Caco-2 (cell line): ENCODE measurements at regions not wholly inside any gene's neighbourhood (a gene's known extent, or its start where the extent isn't known, plus 50 kb on each side); places are given as distances from the start of the nearest gene placed in this dataset.

Experiments
- BruUV-seq: library from RNA; stranded (reverse); fragments of 400-500 nt; replicated peaks from 2 replicates; lab custom pipeline; 2021; lab: Mats Ljungman, UMichigan
- CTCF ChIA-PET: fragments of 300-600 bp; sonication (Branson Sonifier 250); formaldehyde crosslinking; loops from one replicate; lab custom pipeline; 2022; ENCODE audit warnings: antibody characterized with exemption; lab: Charles Lee
- POLR2A ChIA-PET: fragments of 300-600 bp; sonication (Branson Sonifier 250); formaldehyde crosslinking; loops from one replicate; lab custom pipeline; 2022; ENCODE audit warnings: antibody characterized with exemption; lab: Charles Lee
- DNase-seq, 2 experiments: peaks; one replicate each; pipeline versions ENCODE4 v3.0.0 to v3.0.0-alpha.2; 2020 to 2022
- H3K27me3 ChIP-seq: replicated peaks from 2 replicates; pipeline ENCODE4 v1.6.0; 2011; ENCODE audit warnings: low read length; ENCODE audit not compliant: control insufficient read depth, insufficient read depth
- H3K36me3 ChIP-seq: 2 replicates; pipeline ENCODE4 v1.5.1; 2011; ENCODE audit warnings: low read length; ENCODE audit not compliant: control insufficient read depth, insufficient read depth
- H3K4me1 ChIP-seq: fragments of 250-450 bp; sonication (Bioruptor Pico); 2 replicates; pipeline ENCODE4 v1.5.1; 2020; ENCODE audit warnings: mild to moderate bottlenecking
- H3K4me3 ChIP-seq: 2 replicates; pipeline ENCODE4 v1.5.1; 2011; ENCODE audit warnings: low read depth, mild to moderate bottlenecking, control low read depth, low read length
- H3K9me3 ChIP-seq: fragments of 250-450 bp; sonication (Bioruptor Pico); 2 replicates; pipeline ENCODE4 v1.5.1; 2020; ENCODE audit warnings: mild to moderate bottlenecking, moderate library complexity
- H3K27ac Mint-ChIP-seq: one replicate; pipeline ENCODE4 v1.8.0; 2022; ENCODE audit warnings: mixed read lengths; ENCODE audit not compliant: unreplicated experiment
- H3K27me3 Mint-ChIP-seq: one replicate; pipeline ENCODE4 v1.8.0; 2022; ENCODE audit warnings: mixed read lengths; ENCODE audit not compliant: insufficient read depth, unreplicated experiment
- H3K36me3 Mint-ChIP-seq: one replicate; pipeline ENCODE4 v1.8.0; 2022; ENCODE audit warnings: mild to moderate bottlenecking, mixed read lengths; ENCODE audit not compliant: insufficient read depth, unreplicated experiment
- H3K4me1 Mint-ChIP-seq: one replicate; pipeline ENCODE4 v1.8.0; 2022; ENCODE audit warnings: low read depth, mixed read lengths; ENCODE audit not compliant: unreplicated experiment
- H3K4me3 Mint-ChIP-seq: one replicate; pipeline ENCODE4 v1.8.0; 2022; ENCODE audit warnings: mild to moderate bottlenecking, moderate library complexity, mixed read lengths; ENCODE audit not compliant: unreplicated experiment
- H3K9me3 Mint-ChIP-seq: one replicate; pipeline ENCODE4 v1.8.0; 2022; ENCODE audit warnings: mixed read lengths; ENCODE audit not compliant: unreplicated experiment
- CTCF ChIP-seq, 2 experiments: fragments of 200-600 bp in 1 of 2; IDR thresholded peaks; 1 replicate in 1 of 2; 2 replicates in 1 of 2; pipeline versions ENCODE4 v1.5.1 to v1.8.0; 2011 to 2022; ENCODE audit warnings: antibody characterized with exemption in 1 of 2, control low read depth in 1 of 2, inconsistent platforms in 1 of 2, low read depth in 1 of 2, low read length in 1 of 2, mild to moderate bottlenecking in 1 of 2, moderate library complexity in 1 of 2; ENCODE audit not compliant: insufficient read depth in 1 of 2, severe bottlenecking in 1 of 2, unreplicated experiment in 1 of 2
- intact Hi-C: fragments of 100-400 bp; cut with micrococcal nuclease; formaldehyde crosslinking; loops from one replicate; pipeline ENCODE4 v1.10.0; 2022; ENCODE audit not compliant: unreplicated experiment

DNA sequence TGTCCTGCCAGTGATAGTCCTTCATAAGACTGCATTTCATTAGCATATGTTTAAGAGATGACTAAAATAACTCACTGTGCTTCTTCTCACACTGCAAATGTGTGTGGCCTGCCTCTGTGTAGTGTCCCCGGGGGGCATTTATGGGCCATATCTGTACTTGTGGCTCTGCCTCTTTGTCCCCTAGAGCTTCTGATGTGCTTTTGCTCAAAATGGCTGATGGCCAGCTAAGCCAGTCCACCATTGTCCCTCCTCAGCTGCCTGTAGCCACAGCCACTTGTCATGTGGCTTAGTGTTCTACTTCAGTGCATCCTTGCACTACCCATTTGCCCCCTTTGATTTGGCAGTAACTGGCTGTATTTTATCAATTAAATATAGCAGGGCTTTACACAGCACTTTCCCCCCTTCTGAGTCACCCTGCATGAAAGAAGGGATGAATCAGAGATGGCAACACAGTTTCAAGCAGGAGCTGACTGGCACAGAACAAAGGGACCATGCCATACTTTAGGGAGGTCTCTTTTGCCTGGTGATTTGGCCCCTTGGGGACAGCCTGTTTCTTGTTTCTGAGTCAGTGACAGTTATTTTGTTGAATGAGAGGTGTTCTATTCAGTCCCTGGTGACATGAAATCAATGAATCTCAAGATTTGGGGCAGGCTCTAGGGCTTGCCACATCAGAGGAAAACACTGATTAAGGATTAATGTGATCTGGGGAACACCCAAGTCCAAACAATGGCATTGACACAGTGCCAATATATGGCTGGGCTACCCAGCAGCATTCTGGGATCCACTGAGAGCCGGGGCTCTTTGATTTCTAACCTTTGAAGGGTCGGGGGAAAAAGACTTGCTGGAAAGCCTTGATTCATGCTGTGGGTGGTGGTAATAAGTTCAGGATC is 245.5 kb downstream of the SMARCA2 start:
- no TSS peak for BruUV-seq
- Mint-ChIP-seq H3K36me3 (no peaks in the 10 kb centered on the region), H3K4me3 (no peak overlapping the region), H3K9me3 (peaks cover 9% of the 10 kb centered on the region), H3K27me3 (no peaks in the 10 kb centered on the region), H3K4me1 (peaks cover 6% of the 10 kb centered on the region), H3K27ac (no peak overlapping the region)
- ChIA-PET CTCF (no interaction called here), POLR2A (no interaction called here)
- no peak overlapping the region for H3K4me3 ChIP-seq
- DNase-seq, result no peak
- intact Hi-C loops, result no loop called here
- no peaks in the 10 kb centered on the region for H3K27me3 ChIP-seq
- H3K4me1 ChIP-seq, result no peaks in the 10 kb centered on the region
- H3K36me3 ChIP-seq, result no peaks in the 10 kb centered on the region
- no peaks in the 10 kb centered on the region for H3K9me3 ChIP-seq
- no peak for TF ChIP-seq CTCF (IDR thresholded peaks at IDR 0.05; ENCODE audit: insufficient read depth in 1 of 2, low read depth in 1 of 2, low read length in 1 of 2, severe bottlenecking in 1 of 2, unreplicated experiment in 1 of 2)

GRCh38 chr9:2261421-2262103 is 246.4 kb downstream of the SMARCA2 start:
- Mint-ChIP-seq H3K4me1 (peaks cover 6% of the 10 kb centered on the region), H3K9me3 (peaks cover 9% of the 10 kb centered on the region), H3K27me3 (no peaks in the 10 kb centered on the region), H3K27ac (no peak overlapping the region), H3K36me3 (no peaks in the 10 kb centered on the region), H3K4me3 (no peak overlapping the region)
- TF ChIP-seq CTCF (IDR thresholded peaks at IDR 0.05; ENCODE audit: insufficient read depth in 1 of 2, low read depth in 1 of 2, low read length in 1 of 2, severe bottlenecking in 1 of 2, unreplicated experiment in 1 of 2), result no peak
- intact Hi-C loops, result no loop called here
- H3K9me3 ChIP-seq, result no peaks in the 10 kb centered on the region
- no peaks in the 10 kb centered on the region for H3K4me1 ChIP-seq
- no TSS peak for BruUV-seq
- H3K27me3 ChIP-seq, result no peaks in the 10 kb centered on the region
- no peaks in the 10 kb centered on the region for H3K36me3 ChIP-seq
- ChIA-PET POLR2A (no interaction called here), CTCF (no interaction called here)
- H3K4me3 ChIP-seq, result no peak overlapping the region
- no peak for DNase-seq

- no peak for TF ChIP-seq CTCF (IDR thresholded peaks at IDR 0.05; ENCODE audit: insufficient read depth in 1 of 2, low read depth in 1 of 2, low read length in 1 of 2, severe bottlenecking in 1 of 2, unreplicated experiment in 1 of 2)
- H3K27me3 Mint-ChIP-seq, result no peaks in the 10 kb centered on the region
- Histone ChIP-seq H3K4me1 (no peaks in the 10 kb centered on the region), H3K4me3 (no peak overlapping the region), H3K27me3 (no peaks in the 10 kb centered on the region), H3K9me3 (no peaks in the 10 kb centered on the region), H3K36me3 (no peaks in the 10 kb centered on the region)
- no peak overlapping the region for H3K27ac Mint-ChIP-seq
- H3K36me3 Mint-ChIP-seq, result no peaks in the 10 kb centered on the region
- no TSS peak for BruUV-seq
- POLR2A ChIA-PET, result no interaction called here
- no peak overlapping the region for H3K4me3 Mint-ChIP-seq
- intact Hi-C loops, result no loop called here
- peaks cover 9% of the 10 kb centered on the region for H3K9me3 Mint-ChIP-seq
- CTCF ChIA-PET, result no interaction called here
- no peak for DNase-seq
- H3K4me1 Mint-ChIP-seq, result peaks cover 6% of the 10 kb centered on the region
These were observed 247.4 kb downstream of the SMARCA2 start for GRCh38 chr9:2262386-2263071.
